Activated CD4-positive, alpha-beta T cell treated with anti-CD3 and anti-CD28 coated beads for 36 hours (primary cell): ENCODE measurements at regions not wholly inside any gene's neighbourhood (a gene's known extent, or its start where the extent isn't known, plus 50 kb on each side); places are given as distances from the start of the nearest gene placed in this dataset.

Experiments
- ATAC-seq: fragments of 200-7000 bp; cut with Tn5 transposase; one replicate; pipeline ENCODE4 v1.10.0; 2021; ENCODE audit warnings: mild to moderate bottlenecking, moderate library complexity
- CTCF ChIA-PET: fragments of 350-600 bp; sonication (Branson Sonifier 250); formaldehyde crosslinking; loops from one replicate; lab custom pipeline; 2021; ENCODE audit warnings: antibody characterized with exemption; lab: Charles Lee
- POLR2A ChIA-PET: fragments of 350-600 bp; sonication (Branson Sonifier 250); formaldehyde crosslinking; loops from one replicate; lab custom pipeline; 2021; ENCODE audit warnings: antibody characterized with exemption, inconsistent platforms; lab: Charles Lee
- DNase-seq: peaks from one replicate; pipeline ENCODE4 v3.0.0-alpha.2; 2020
- H3K27ac Mint-ChIP-seq: one replicate; pipeline ENCODE4 v1.8.0; 2021; ENCODE audit warnings: mixed read lengths
- H3K27me3 Mint-ChIP-seq: one replicate; pipeline ENCODE4 v1.8.0; 2021; ENCODE audit warnings: mixed read lengths
- H3K36me3 Mint-ChIP-seq: one replicate; pipeline ENCODE4 v1.8.0; 2021; ENCODE audit warnings: low read depth, mixed read lengths
- H3K4me1 Mint-ChIP-seq: one replicate; pipeline ENCODE4 v1.8.0; 2021; ENCODE audit warnings: mixed read lengths
- H3K4me3 Mint-ChIP-seq: one replicate; pipeline ENCODE4 v1.8.0; 2021; ENCODE audit warnings: mild to moderate bottlenecking, moderate library complexity, mixed read lengths
- H3K9me3 Mint-ChIP-seq: one replicate; pipeline ENCODE4 v1.8.0; 2021; ENCODE audit warnings: low read depth, mixed read lengths
- intact Hi-C, 2 experiments: fragments of 100-400 bp; cut with DNase I in 1 of 2; cut with micrococcal nuclease in 1 of 2; formaldehyde crosslinking; loops; one replicate each; pipeline versions ENCODE4 v1.14.2 to v1.15.1; 2022 to 2024; cut with DNase I, micrococcal nuclease

- ChIA-PET CTCF (no interaction called here), POLR2A (no interaction called here)
- ATAC-seq, result no peak
- H3K4me3 Mint-ChIP-seq, result no peak overlapping the region
- H3K9me3 Mint-ChIP-seq, result peaks cover 9% of the 10 kb centered on the region
- intact Hi-C loops, result no loop called here
- no peaks in the 10 kb centered on the region for H3K4me1 Mint-ChIP-seq
- no peaks in the 10 kb centered on the region for H3K27me3 Mint-ChIP-seq
- no peaks in the 10 kb centered on the region for H3K36me3 Mint-ChIP-seq
- no peak overlapping the region for H3K27ac Mint-ChIP-seq
- no peak for DNase-seq
Observed at GRCh38 chr16:52386694-52387093, 160.2 kb downstream of the TOX3 start.

- Mint-ChIP-seq H3K4me1 (no peaks in the 10 kb centered on the region), H3K27me3 (no peaks in the 10 kb centered on the region), H3K27ac (no peak overlapping the region), H3K9me3 (peaks cover 9% of the 10 kb centered on the region), H3K4me3 (no peak overlapping the region), H3K36me3 (no peaks in the 10 kb centered on the region)
- ATAC-seq (no peak), DNase-seq (no peak)
- intact Hi-C loops, result no loop called here
- ChIA-PET CTCF (no interaction called here), POLR2A (no interaction called here)
Observed at GRCh38 chr16:52384378-52384777, 162.6 kb downstream of the TOX3 start.

GRCh38 chr16:52383640-52384292 lies 163.2 kb downstream of the TOX3 start:
- DNase-seq (no peak), ATAC-seq (no peak)
- POLR2A ChIA-PET, result no interaction called here
- no peaks in the 10 kb centered on the region for H3K36me3 Mint-ChIP-seq
- no peaks in the 10 kb centered on the region for H3K4me1 Mint-ChIP-seq
- intact Hi-C loops, result no loop called here
- CTCF ChIA-PET, result no interaction called here
- peaks cover 7% of the 10 kb centered on the region for H3K9me3 Mint-ChIP-seq
- H3K27me3 Mint-ChIP-seq, result no peaks in the 10 kb centered on the region
- H3K27ac Mint-ChIP-seq, result no peak overlapping the region
- no peak overlapping the region for H3K4me3 Mint-ChIP-seq

- H3K9me3 Mint-ChIP-seq, result peaks cover 6% of the 10 kb centered on the region
- ChIA-PET CTCF (no interaction called here), POLR2A (no interaction called here)
- H3K4me3 Mint-ChIP-seq, result no peak overlapping the region
- ATAC-seq, result no peak
- H3K36me3 Mint-ChIP-seq, result no peaks in the 10 kb centered on the region
- H3K27me3 Mint-ChIP-seq, result no peaks in the 10 kb centered on the region
- no peaks in the 10 kb centered on the region for H3K4me1 Mint-ChIP-seq
- no peak for DNase-seq
- intact Hi-C loops, result no loop called here
- no peak overlapping the region for H3K27ac Mint-ChIP-seq
Observed at GRCh38 chr16:52383119-52383518, 163.8 kb downstream of the TOX3 start.

- Mint-ChIP-seq H3K4me3 (no peak overlapping the region), H3K36me3 (no peaks in the 10 kb centered on the region), H3K27ac (no peak overlapping the region), H3K4me1 (no peaks in the 10 kb centered on the region), H3K9me3 (peaks cover 5% of the 10 kb centered on the region), H3K27me3 (no peaks in the 10 kb centered on the region)
- intact Hi-C loops, result no loop called here
- DNase-seq (no peak), ATAC-seq (no peak)
- ChIA-PET POLR2A (no interaction called here), CTCF (no interaction called here)
Observed at GRCh38 chr16:52379551-52379950, 167.4 kb downstream of the TOX3 start.

GRCh38 chr16:52376676-52377280 lies 170.2 kb downstream of the TOX3 start:
- DNase-seq (no peak), ATAC-seq (no peak)
- ChIA-PET POLR2A (no interaction called here), CTCF (no interaction called here)
- intact Hi-C loops, result no loop called here
- Mint-ChIP-seq H3K27ac (no peak overlapping the region), H3K27me3 (no peaks in the 10 kb centered on the region), H3K4me3 (no peak overlapping the region), H3K4me1 (no peaks in the 10 kb centered on the region), H3K36me3 (no peaks in the 10 kb centered on the region), H3K9me3 (peaks cover 2% of the 10 kb centered on the region)

GRCh38 chr16:52372313-52372712 lies 174.6 kb downstream of the TOX3 start:
- DNase-seq (no peak), ATAC-seq (no peak)
- Mint-ChIP-seq H3K27ac (no peak overlapping the region), H3K27me3 (no peaks in the 10 kb centered on the region), H3K4me3 (no peak overlapping the region), H3K36me3 (no peaks in the 10 kb centered on the region), H3K9me3 (peaks cover 2% of the 10 kb centered on the region), H3K4me1 (no peaks in the 10 kb centered on the region)
- CTCF ChIA-PET, result no interaction called here
- POLR2A ChIA-PET, result no interaction called here
- intact Hi-C loops, result no loop called here

- intact Hi-C loops, result no loop called here
- POLR2A ChIA-PET, result no interaction called here
- CTCF ChIA-PET, result no interaction called here
- Mint-ChIP-seq H3K27me3 (no peaks in the 10 kb centered on the region), H3K4me1 (no peaks in the 10 kb centered on the region), H3K4me3 (no peak overlapping the region), H3K27ac (no peak overlapping the region), H3K9me3 (peaks cover 3% of the 10 kb centered on the region), H3K36me3 (no peaks in the 10 kb centered on the region)
- DNase-seq, result no peak
- ATAC-seq, result no peak
Observed at GRCh38 chr16:52368859-52369258, 178.1 kb downstream of the TOX3 start.

- Mint-ChIP-seq H3K9me3 (peaks cover 1% of the 10 kb centered on the region), H3K27me3 (no peaks in the 10 kb centered on the region), H3K27ac (no peak overlapping the region), H3K4me3 (no peak overlapping the region), H3K4me1 (no peaks in the 10 kb centered on the region), H3K36me3 (no peaks in the 10 kb centered on the region)
- intact Hi-C loops, result no loop called here
- ATAC-seq, result no peak
- CTCF ChIA-PET, result interaction anchor here (0.6 kb wide), 1 partner anchor 583 kb away, joined by 3 read pairs; no protein-coding TSS in a partner anchor
- no peak for DNase-seq
- POLR2A ChIA-PET, result no interaction called here
Observed at GRCh38 chr16:52367821-52368220, 179.1 kb downstream of the TOX3 start.

GRCh38 chr16:52366983-52367382 lies 180.0 kb downstream of the TOX3 start:
- intact Hi-C loops, result no loop called here
- no peaks in the 10 kb centered on the region for H3K4me1 Mint-ChIP-seq
- ChIA-PET CTCF (interaction anchor here (0.8 kb wide), 1 partner anchor 1982 kb away, joined by 4 read pairs; no protein-coding TSS in a partner anchor), POLR2A (no interaction called here)
- no peak overlapping the region for H3K4me3 Mint-ChIP-seq
- peaks cover 1% of the 10 kb centered on the region for H3K9me3 Mint-ChIP-seq
- no peak overlapping the region for H3K27ac Mint-ChIP-seq
- H3K27me3 Mint-ChIP-seq, result no peaks in the 10 kb centered on the region
- no peaks in the 10 kb centered on the region for H3K36me3 Mint-ChIP-seq
- DNase-seq, result no peak
- no peak for ATAC-seq

GRCh38 chr16:52364500-52364899 lies 182.4 kb downstream of the TOX3 start:
- CTCF ChIA-PET, result no interaction called here
- intact Hi-C loops, result no loop called here
- ATAC-seq (no peak), DNase-seq (no peak)
- Mint-ChIP-seq H3K4me3 (no peak overlapping the region), H3K27me3 (no peaks in the 10 kb centered on the region), H3K9me3 (peaks cover 4% of the 10 kb centered on the region), H3K4me1 (no peaks in the 10 kb centered on the region), H3K36me3 (no peaks in the 10 kb centered on the region), H3K27ac (no peak overlapping the region)
- POLR2A ChIA-PET, result no interaction called here

GRCh38 chr16:52363082-52363481 lies 183.9 kb downstream of the TOX3 start:
- ATAC-seq, result no peak
- Mint-ChIP-seq H3K36me3 (no peaks in the 10 kb centered on the region), H3K27ac (no peak overlapping the region), H3K4me3 (no peak overlapping the region), H3K27me3 (no peaks in the 10 kb centered on the region), H3K9me3 (peaks cover 4% of the 10 kb centered on the region), H3K4me1 (no peaks in the 10 kb centered on the region)
- DNase-seq, result no peak
- intact Hi-C loops, result no loop called here
- ChIA-PET CTCF (no interaction called here), POLR2A (no interaction called here)
